RWPE2 (cell line): ENCODE measurements at regions not wholly inside any gene's neighbourhood (a gene's known extent, or its start where the extent isn't known, plus 50 kb on each side); places are given as distances from the start of the nearest gene placed in this dataset.

Experiments
- ATAC-seq: fragments of 200-7000 bp; cut with Tn5 transposase; 3 replicates; pipeline ENCODE4 v1.9.1; 2021; ENCODE audit warnings: low read depth
- DNase-seq: peaks from one replicate; pipeline ENCODE4 v3.0.0-alpha.2; 2020; ENCODE audit warnings: low spot score
- H3K27ac ChIP-seq: fragments of 450-650 bp; 2 replicates; pipeline ENCODE4 v1.5.1; 2017; ENCODE audit warnings: mild to moderate bottlenecking; ENCODE audit not compliant: poor library complexity, severe bottlenecking
- H3K27me3 ChIP-seq: fragments of 250-450 bp; sonication (Bioruptor Pico); 2 replicates; pipeline ENCODE4 v1.5.1; 2021; ENCODE audit warnings: mild to moderate bottlenecking, moderate library complexity; ENCODE audit not compliant: insufficient read depth, poor library complexity, severe bottlenecking
- H3K36me3 ChIP-seq: fragments of 250-450 bp; sonication (Bioruptor Pico); 2 replicates; pipeline ENCODE4 v1.5.1; 2020; ENCODE audit warnings: low read depth, mild to moderate bottlenecking, moderate library complexity
- H3K4me1 ChIP-seq: fragments of 250-450 bp; sonication (Bioruptor Pico); 2 replicates; pipeline ENCODE4 v1.5.1; 2021; ENCODE audit warnings: mild to moderate bottlenecking, moderate library complexity; ENCODE audit not compliant: insufficient read depth, poor library complexity, severe bottlenecking
- H3K4me3 ChIP-seq: fragments of 250-450 bp; sonication (Bioruptor Pico); 2 replicates; pipeline ENCODE4 v1.5.1; 2021; ENCODE audit warnings: mild to moderate bottlenecking, moderate library complexity; ENCODE audit not compliant: severe bottlenecking
- H3K9me3 ChIP-seq: fragments of 250-450 bp; sonication (Bioruptor Pico); 2 replicates; pipeline ENCODE4 v1.5.1; 2021; ENCODE audit warnings: mild to moderate bottlenecking, moderate library complexity; ENCODE audit not compliant: severe bottlenecking
- TF ChIP-seq, protein P1 (sequence below): fragments of 450-650 bp; IDR thresholded peaks from one replicate; pipeline ENCODE4 v1.5.1; 2017; ENCODE audit warnings: mild to moderate bottlenecking, moderate library complexity; ENCODE audit not compliant: poor library complexity, severe bottlenecking

DNA sequence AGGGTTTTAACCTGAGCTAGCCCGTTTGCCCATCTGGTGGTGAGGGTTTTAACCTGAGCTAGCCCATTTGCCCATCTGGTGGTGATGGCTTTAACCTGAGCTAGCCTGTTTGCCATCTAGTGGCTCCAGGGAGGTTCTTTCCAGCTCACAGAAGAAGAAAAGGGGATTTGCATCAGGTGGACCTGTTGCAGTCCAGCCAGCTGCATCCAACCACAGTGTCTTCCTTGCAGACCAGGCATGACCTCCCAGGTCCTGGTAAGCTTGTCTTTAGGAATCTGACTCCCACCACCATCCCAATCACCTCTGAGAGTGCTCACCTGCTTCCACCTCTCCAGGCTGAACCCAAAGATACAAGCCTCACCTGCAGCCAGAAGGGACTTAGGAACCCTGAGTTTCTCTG lies 62.4 kb upstream of the EMX2 start:
- H3K27me3 ChIP-seq, result no peaks in the 10 kb centered on the region
- DNase-seq (no peak), ATAC-seq (no peak)
- no peaks in the 10 kb centered on the region for H3K9me3 ChIP-seq
- TF ChIP-seq, protein P1, sequence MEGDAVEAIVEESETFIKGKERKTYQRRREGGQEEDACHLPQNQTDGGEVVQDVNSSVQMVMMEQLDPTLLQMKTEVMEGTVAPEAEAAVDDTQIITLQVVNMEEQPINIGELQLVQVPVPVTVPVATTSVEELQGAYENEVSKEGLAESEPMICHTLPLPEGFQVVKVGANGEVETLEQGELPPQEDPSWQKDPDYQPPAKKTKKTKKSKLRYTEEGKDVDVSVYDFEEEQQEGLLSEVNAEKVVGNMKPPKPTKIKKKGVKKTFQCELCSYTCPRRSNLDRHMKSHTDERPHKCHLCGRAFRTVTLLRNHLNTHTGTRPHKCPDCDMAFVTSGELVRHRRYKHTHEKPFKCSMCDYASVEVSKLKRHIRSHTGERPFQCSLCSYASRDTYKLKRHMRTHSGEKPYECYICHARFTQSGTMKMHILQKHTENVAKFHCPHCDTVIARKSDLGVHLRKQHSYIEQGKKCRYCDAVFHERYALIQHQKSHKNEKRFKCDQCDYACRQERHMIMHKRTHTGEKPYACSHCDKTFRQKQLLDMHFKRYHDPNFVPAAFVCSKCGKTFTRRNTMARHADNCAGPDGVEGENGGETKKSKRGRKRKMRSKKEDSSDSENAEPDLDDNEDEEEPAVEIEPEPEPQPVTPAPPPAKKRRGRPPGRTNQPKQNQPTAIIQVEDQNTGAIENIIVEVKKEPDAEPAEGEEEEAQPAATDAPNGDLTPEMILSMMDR, result no peak
- no peak overlapping the region for H3K4me3 ChIP-seq
- no peaks in the 10 kb centered on the region for H3K4me1 ChIP-seq
- H3K36me3 ChIP-seq, result no peaks in the 10 kb centered on the region
- no peak overlapping the region for H3K27ac ChIP-seq

DNA sequence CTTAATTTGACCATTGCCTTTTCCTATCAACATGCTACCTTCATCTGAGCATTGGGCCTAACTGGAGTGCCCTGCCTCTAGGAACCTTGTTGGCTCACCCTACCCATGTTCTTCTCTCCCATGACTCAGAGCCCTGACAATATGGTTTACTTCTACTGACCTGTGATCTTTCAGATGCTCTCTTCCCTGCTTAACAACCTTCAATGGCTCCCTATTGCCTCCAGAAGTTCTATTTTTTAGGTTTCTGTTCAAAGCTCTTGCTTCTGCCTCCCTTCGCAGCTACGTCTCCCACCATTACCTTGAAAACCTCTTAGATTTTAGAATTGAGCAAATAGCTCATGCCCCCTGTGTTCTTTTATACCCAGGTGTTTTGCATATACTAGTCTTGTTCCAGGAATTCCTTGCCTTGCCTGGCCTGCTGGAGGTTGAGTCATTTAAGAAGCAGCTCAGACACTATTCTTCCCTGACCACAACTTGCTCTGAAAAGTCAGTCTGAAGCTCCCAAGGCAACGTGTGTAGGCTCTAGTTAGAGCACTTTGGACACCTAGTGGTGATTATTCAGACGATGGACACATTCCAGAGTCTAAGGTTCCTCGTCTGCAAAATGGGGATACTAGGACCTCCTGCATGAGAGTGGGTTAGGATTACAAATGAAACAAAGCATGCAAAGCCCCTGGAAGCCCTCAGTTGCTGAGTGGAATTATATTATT lies 64.4 kb upstream of the EMX2 start:
- TF ChIP-seq, protein P1, result peak; percentile 51

DNA sequence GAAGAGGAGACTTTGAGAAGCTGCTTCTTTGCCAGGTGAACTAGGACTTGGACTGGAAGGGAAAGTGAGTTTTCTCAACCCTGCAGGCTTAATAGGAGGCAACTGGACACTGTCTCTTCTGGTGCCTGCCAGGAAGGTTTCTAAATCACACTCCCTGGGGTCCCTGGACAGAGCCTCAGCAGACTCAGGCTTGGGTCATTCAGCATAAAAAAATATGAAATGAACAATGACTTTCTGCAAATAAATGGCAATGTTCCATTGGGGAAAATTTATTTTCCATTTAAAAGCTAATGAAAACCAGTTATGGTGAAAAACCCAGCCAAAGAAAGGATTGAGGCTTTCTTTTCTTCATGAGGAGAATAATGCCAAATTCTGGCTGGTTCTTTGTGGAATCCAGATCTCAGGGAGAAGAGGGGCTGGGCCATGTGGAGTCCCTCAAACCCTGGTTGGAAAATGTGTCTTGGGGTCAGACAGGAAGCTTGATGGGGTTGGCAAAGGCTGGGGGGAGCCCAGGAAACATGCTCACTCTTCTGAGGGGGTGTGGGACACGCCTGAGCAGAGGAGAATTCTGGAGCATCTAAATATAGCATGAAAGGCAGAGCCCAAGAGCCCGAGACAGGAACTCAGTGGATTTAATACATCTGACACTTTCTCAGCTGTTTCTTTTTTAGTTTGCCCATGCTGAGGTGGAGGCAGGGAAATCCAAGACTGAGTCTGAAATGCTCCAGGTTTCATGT lies 65.2 kb upstream of the EMX2 start:
- no peaks in the 10 kb centered on the region for H3K27me3 ChIP-seq
- DNase-seq (no peak), ATAC-seq (no peak)
- no peaks in the 10 kb centered on the region for H3K9me3 ChIP-seq
- no peaks in the 10 kb centered on the region for H3K36me3 ChIP-seq
- H3K4me3 ChIP-seq, result no peak overlapping the region
- TF ChIP-seq, protein P1, result no peak
- H3K4me1 ChIP-seq, result no peaks in the 10 kb centered on the region
- peak overlapping the region; percentile 4 for H3K27ac ChIP-seq

More for the DNA sequence above, 64.4 kb upstream of the EMX2 start:
- Histone ChIP-seq H3K36me3 (no peaks in the 10 kb centered on the region), H3K27me3 (no peaks in the 10 kb centered on the region), H3K4me3 (no peak overlapping the region), H3K4me1 (no peaks in the 10 kb centered on the region), H3K27ac (peak overlapping the region; percentile 4), H3K9me3 (no peaks in the 10 kb centered on the region)
- ATAC-seq, result peak; percentile 97
- no peak for DNase-seq

DNA sequence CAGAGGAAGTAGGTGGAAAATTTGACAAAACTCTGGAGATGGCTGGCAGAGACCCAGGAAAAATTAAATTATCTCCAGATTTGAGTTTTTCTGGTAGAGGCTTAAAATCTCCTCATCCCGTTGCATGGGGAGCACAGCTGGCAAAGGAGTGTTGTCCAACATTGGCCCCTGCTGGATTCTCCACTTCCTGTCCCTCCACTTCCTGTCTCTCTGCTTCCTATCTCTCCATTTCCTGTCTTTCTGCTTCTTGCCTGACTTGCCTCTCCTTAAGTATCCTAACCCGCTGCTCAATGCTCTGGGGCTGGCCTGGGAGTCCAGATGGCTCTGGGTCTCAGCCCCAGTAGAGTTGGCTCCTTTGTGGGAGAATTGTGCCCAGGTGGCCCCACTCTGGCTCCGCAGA lies 65.8 kb upstream of the EMX2 start:
- H3K27me3 ChIP-seq, result no peaks in the 10 kb centered on the region
- ATAC-seq (no peak), DNase-seq (no peak)
- H3K9me3 ChIP-seq, result no peaks in the 10 kb centered on the region
- no peaks in the 10 kb centered on the region for H3K4me1 ChIP-seq
- no peaks in the 10 kb centered on the region for H3K36me3 ChIP-seq
- H3K4me3 ChIP-seq, result no peak overlapping the region
- H3K27ac ChIP-seq, result no peak overlapping the region
- TF ChIP-seq, protein P1, result no peak

DNA sequence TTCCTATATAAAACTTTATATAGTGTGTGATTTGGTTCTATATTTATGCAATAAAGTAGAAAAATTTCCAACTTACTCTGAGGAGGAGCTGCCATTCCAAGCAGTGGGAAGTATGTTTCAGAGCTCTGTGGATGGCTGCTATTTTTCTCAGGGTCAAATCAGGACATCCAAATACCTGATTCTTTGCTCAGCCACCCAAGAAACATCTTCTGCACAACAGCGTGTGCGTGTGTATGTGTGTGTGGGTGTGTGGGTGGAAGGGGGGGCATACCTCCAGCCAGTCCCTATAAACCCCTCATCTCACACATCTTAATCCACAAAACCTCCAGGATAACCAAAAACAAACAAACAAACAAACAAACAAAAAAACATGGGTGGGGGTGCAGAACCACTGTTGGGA lies 66.3 kb upstream of the EMX2 start:
- Histone ChIP-seq H3K9me3 (no peaks in the 10 kb centered on the region), H3K4me3 (no peak overlapping the region), H3K4me1 (no peaks in the 10 kb centered on the region), H3K27ac (no peak overlapping the region), H3K36me3 (no peaks in the 10 kb centered on the region), H3K27me3 (no peaks in the 10 kb centered on the region)
- ATAC-seq, result no peak
- TF ChIP-seq, protein P1, result no peak
- DNase-seq, result no peak
